ENCODE measurements at regions not wholly inside any gene's neighbourhood (a gene's known extent, or its start where the extent isn't known, plus 50 kb on each side); places are given as distances from the start of the nearest gene placed in this dataset.

DNA sequence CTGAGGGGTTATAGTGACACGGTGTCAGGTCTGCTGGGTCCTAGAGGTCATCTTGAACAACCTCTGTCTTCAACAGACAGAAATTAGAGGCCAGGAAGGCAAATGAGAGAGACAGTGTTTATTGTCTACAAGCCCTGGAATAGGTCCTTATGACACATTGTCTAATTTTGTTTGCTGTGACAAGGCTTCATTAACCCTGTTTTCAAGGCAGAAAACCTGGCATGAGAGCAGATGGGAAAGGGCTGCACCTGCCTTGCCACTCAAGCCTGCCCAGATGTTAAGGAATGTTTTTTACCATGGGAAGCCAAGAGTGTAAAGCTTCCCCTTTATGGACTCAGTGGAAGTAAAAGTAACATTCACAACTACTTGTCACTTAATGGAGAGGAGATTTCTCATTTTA, 275.3 kb downstream of the KCNS3 start:
- H3K4me3 Mint-ChIP-seq, result no peak overlapping the region
- H3K9me3 Mint-ChIP-seq, result no peaks in the 10 kb centered on the region
- H3K4me1 Mint-ChIP-seq (ENCODE audit: low read depth), result no peaks in the 10 kb centered on the region
- no peaks in the 10 kb centered on the region for H3K36me3 Mint-ChIP-seq (ENCODE audit: low read depth)
- H3K27ac Mint-ChIP-seq, result no peak overlapping the region
- H3K27me3 Mint-ChIP-seq, result no peaks in the 10 kb centered on the region

- Mint-ChIP-seq H3K9me3 (no peaks in the 10 kb centered on the region), H3K4me3 (no peak overlapping the region), H3K27me3 (no peaks in the 10 kb centered on the region), H3K27ac (no peak overlapping the region), H3K36me3 (ENCODE audit: low read depth) (no peaks in the 10 kb centered on the region), H3K4me1 (ENCODE audit: low read depth) (no peaks in the 10 kb centered on the region)
Measured at GRCh38 chr2:18151237-18151636, 272.8 kb downstream of the KCNS3 start.

DNA sequence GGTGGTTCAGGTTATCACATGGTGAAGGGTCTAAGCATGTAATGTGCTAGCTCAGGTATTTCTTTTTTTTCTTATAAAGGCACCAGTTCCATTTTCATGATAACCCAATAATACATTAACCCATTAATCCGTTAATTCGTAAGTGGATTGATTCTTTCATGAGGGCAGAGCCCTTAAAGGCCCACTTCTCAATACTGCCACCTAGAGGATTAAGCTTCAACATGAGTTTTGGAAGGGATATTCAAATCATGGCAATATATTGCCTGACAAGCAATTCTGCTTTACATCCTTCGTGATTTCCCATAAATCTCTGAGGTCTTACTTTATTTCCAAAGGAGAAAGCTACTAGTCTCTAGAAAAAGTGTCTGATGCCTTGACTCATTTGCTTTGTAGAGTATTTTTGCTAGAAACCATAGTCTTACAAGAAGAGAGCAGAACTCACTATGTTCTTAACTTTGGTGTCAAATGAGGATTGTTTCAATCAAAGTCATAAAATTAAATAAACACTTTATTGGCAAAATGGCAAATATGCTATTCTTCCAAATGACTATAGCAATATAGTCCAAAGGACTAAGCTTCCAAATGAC, 271.3 kb downstream of the KCNS3 start:
- H3K4me1 Mint-ChIP-seq (ENCODE audit: low read depth), result no peaks in the 10 kb centered on the region
- no peak overlapping the region for H3K4me3 Mint-ChIP-seq
- no peaks in the 10 kb centered on the region for H3K36me3 Mint-ChIP-seq (ENCODE audit: low read depth)
- H3K9me3 Mint-ChIP-seq, result no peaks in the 10 kb centered on the region
- H3K27me3 Mint-ChIP-seq, result no peaks in the 10 kb centered on the region
- H3K27ac Mint-ChIP-seq, result no peak overlapping the region

DNA sequence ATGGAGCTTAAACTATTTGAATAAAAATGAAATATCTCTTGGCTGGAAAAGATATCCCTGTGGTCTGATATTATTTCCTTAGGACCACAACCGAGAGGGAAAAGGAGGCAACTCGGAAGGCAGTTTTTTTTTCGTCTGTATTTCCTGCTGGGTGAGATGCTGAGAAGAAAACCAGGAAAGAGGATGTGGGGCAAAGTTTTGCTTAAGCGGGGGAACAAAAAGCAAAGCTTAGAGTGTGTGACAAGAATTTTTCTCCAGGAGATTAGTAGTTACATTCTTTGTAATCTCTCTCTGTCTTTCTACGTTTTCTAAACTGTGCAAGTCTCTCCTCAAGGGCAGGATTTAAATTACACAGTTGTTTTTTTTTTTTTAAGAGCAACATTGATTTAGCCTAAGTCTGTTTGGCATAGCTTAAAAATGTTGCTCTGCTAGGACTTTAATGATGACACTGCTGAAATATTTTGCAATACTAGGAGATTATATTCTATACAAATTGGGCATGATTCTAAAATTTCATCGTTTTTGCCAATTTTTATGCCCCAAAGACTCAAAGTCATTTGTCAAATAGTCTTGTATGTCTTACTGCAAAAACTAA, 258.5 kb downstream of the KCNS3 start:
- peaks cover 4% of the 10 kb centered on the region for H3K9me3 Mint-ChIP-seq
- no peaks in the 10 kb centered on the region for H3K36me3 Mint-ChIP-seq (ENCODE audit: low read depth)
- peaks cover 4% of the 10 kb centered on the region for H3K4me1 Mint-ChIP-seq (ENCODE audit: low read depth)
- no peak overlapping the region for H3K27ac Mint-ChIP-seq
- H3K4me3 Mint-ChIP-seq, result no peak overlapping the region
- H3K27me3 Mint-ChIP-seq, result no peaks in the 10 kb centered on the region

DNA sequence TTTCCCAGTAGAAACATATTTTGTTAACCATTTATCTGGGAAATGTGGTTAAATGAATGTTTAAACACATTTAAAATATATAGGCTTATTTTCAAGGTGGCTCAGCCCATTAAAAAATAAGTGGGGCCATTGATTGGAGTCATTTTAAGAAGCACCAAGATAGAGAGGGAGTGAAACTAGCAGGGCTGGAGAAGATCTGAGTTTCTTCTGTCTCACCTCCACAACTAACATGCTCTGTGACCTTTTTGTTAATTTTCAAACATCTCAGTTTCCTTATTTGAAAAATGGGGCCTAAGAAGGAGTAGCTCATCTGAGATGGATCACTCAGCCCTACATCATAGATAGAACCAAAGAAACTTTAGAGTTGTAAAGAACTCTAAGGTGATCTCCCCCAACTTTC, 254.8 kb downstream of the KCNS3 start:
- Mint-ChIP-seq H3K4me1 (ENCODE audit: low read depth) (peaks cover 4% of the 10 kb centered on the region), H3K9me3 (no peaks in the 10 kb centered on the region), H3K4me3 (no peak overlapping the region)

GRCh38 chr2:18132697-18133096, 254.2 kb downstream of the KCNS3 start:
- H3K36me3 Mint-ChIP-seq (ENCODE audit: low read depth), result no peaks in the 10 kb centered on the region
- peaks cover 10% of the 10 kb centered on the region for H3K27me3 Mint-ChIP-seq
- no peak overlapping the region for H3K27ac Mint-ChIP-seq
- H3K4me1 Mint-ChIP-seq (ENCODE audit: low read depth), result peaks cover 4% of the 10 kb centered on the region
- no peaks in the 10 kb centered on the region for H3K9me3 Mint-ChIP-seq
- H3K4me3 Mint-ChIP-seq, result no peak overlapping the region

More for the DNA sequence above, 254.8 kb downstream of the KCNS3 start:
- Mint-ChIP-seq H3K36me3 (ENCODE audit: low read depth) (no peaks in the 10 kb centered on the region), H3K27ac (no peak overlapping the region), H3K27me3 (peaks cover 3% of the 10 kb centered on the region)

- Mint-ChIP-seq H3K9me3 (no peaks in the 10 kb centered on the region), H3K4me3 (no peak overlapping the region), H3K36me3 (ENCODE audit: low read depth) (no peaks in the 10 kb centered on the region), H3K4me1 (ENCODE audit: low read depth) (peaks cover 4% of the 10 kb centered on the region), H3K27ac (no peak overlapping the region), H3K27me3 (peaks cover 11% of the 10 kb centered on the region)
Measured at GRCh38 chr2:18131761-18132160, 253.3 kb downstream of the KCNS3 start.

DNA sequence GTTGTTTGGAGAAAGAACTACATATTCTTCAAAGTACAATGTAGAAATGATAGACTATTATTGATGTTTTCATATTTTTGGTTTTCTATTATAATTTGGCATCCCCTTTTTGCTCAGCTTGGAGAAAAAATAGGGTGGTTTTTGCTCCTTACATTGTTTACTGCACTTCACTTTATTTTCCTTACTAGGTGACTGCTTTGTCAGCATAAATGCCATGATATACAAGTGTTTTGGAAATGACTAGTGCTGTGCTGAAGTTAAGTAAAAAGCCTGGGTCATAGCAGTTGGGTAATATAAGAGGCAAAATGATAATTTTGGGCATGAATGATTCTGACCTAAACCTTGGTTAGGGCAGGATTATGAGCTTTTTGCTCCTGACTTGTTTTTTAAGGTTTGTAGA, 250.9 kb downstream of the KCNS3 start:
- H3K27ac Mint-ChIP-seq, result no peak overlapping the region
- no peaks in the 10 kb centered on the region for H3K9me3 Mint-ChIP-seq
- no peak overlapping the region for H3K4me3 Mint-ChIP-seq
- no peaks in the 10 kb centered on the region for H3K36me3 Mint-ChIP-seq (ENCODE audit: low read depth)
- peaks cover 15% of the 10 kb centered on the region for H3K27me3 Mint-ChIP-seq
- H3K4me1 Mint-ChIP-seq (ENCODE audit: low read depth), result peaks cover 4% of the 10 kb centered on the region

DNA sequence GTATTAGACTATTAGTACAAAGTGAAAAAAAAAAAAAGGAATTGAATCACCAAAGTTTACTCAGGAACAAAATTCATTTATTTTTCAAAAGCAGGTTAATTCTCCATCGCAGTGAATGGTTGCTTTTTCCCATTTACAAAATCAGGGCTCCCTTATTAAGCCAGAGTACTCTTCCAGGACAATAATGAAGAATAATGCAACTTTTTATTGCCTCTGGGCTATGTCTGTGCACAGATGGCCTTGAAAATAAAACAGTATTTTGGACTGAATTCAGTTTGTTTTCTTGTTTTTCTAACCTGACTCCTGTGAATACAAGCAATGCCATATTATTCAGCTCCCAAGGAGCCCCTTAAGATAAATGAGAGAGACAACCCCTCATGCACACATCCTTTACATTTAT, 246.8 kb downstream of the KCNS3 start:
- Mint-ChIP-seq H3K4me1 (ENCODE audit: low read depth) (no peaks in the 10 kb centered on the region), H3K36me3 (ENCODE audit: low read depth) (no peaks in the 10 kb centered on the region), H3K9me3 (no peaks in the 10 kb centered on the region), H3K4me3 (no peak overlapping the region), H3K27ac (no peak overlapping the region), H3K27me3 (peaks cover 19% of the 10 kb centered on the region)

DNA sequence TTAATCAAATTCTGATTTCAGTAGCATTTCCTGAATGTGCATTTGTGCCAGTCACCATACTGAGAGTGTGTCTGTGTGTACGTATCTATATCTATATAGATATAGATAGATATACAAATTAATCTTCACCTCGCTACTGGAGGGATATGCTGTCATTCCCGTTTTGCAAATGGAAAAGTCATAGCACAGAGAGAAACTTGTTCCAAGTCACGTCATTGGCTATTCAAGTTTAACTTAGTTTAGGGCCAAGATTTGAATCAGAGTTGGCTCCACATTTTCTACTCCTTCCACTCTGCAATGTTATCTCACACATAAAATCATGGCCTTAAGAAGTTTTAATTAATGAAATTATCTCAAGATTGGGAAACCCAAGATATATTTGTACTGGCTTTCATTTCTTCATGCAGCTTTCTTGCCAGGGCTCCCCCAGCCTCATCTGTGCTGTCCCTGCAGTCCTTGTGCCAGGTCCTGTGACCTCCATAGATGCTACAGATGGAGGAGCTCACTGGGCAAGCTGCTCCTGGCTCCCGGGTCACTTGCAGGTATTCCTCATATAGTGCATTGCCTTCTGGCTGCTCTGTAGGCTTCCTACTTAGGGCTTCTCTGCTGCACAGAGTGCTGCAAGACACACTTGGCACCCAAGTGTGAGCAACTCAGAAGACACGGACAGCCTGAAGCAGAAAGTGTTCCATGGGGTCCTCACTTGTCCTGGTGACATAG, 245.8 kb downstream of the KCNS3 start:
- Mint-ChIP-seq H3K27me3 (peaks cover 24% of the 10 kb centered on the region), H3K4me3 (no peak overlapping the region), H3K36me3 (ENCODE audit: low read depth) (no peaks in the 10 kb centered on the region)

GRCh38 chr2:18123577-18123976, 245.1 kb downstream of the KCNS3 start:
- no peaks in the 10 kb centered on the region for H3K9me3 Mint-ChIP-seq
- peaks cover 23% of the 10 kb centered on the region for H3K27me3 Mint-ChIP-seq
- H3K4me3 Mint-ChIP-seq, result no peak overlapping the region
- H3K36me3 Mint-ChIP-seq (ENCODE audit: low read depth), result no peaks in the 10 kb centered on the region
- H3K4me1 Mint-ChIP-seq (ENCODE audit: low read depth), result no peaks in the 10 kb centered on the region
- H3K27ac Mint-ChIP-seq, result no peak overlapping the region

More for the DNA sequence above, 245.8 kb downstream of the KCNS3 start:
- H3K27ac Mint-ChIP-seq, result no peak overlapping the region
- no peaks in the 10 kb centered on the region for H3K9me3 Mint-ChIP-seq
- H3K4me1 Mint-ChIP-seq (ENCODE audit: low read depth), result no peaks in the 10 kb centered on the region

GRCh38 chr2:18123211-18123570, 244.7 kb downstream of the KCNS3 start:
- Mint-ChIP-seq H3K36me3 (ENCODE audit: low read depth) (no peaks in the 10 kb centered on the region), H3K27ac (no peak overlapping the region), H3K27me3 (peaks cover 19% of the 10 kb centered on the region), H3K4me1 (ENCODE audit: low read depth) (no peaks in the 10 kb centered on the region), H3K4me3 (no peak overlapping the region), H3K9me3 (no peaks in the 10 kb centered on the region)

- Mint-ChIP-seq H3K9me3 (no peaks in the 10 kb centered on the region), H3K27me3 (peaks cover 17% of the 10 kb centered on the region), H3K4me1 (ENCODE audit: low read depth) (no peaks in the 10 kb centered on the region), H3K27ac (no peak overlapping the region), H3K4me3 (no peak overlapping the region), H3K36me3 (ENCODE audit: low read depth) (no peaks in the 10 kb centered on the region)
Measured at GRCh38 chr2:18122544-18123210, 244.2 kb downstream of the KCNS3 start.

GRCh38 chr2:18119883-18120282, 241.4 kb downstream of the KCNS3 start:
- H3K27me3 Mint-ChIP-seq, result peaks cover 12% of the 10 kb centered on the region
- no peak overlapping the region for H3K4me3 Mint-ChIP-seq
- H3K9me3 Mint-ChIP-seq, result no peaks in the 10 kb centered on the region
- H3K4me1 Mint-ChIP-seq (ENCODE audit: low read depth), result no peaks in the 10 kb centered on the region
- H3K27ac Mint-ChIP-seq, result no peak overlapping the region
- H3K36me3 Mint-ChIP-seq (ENCODE audit: low read depth), result no peaks in the 10 kb centered on the region

DNA sequence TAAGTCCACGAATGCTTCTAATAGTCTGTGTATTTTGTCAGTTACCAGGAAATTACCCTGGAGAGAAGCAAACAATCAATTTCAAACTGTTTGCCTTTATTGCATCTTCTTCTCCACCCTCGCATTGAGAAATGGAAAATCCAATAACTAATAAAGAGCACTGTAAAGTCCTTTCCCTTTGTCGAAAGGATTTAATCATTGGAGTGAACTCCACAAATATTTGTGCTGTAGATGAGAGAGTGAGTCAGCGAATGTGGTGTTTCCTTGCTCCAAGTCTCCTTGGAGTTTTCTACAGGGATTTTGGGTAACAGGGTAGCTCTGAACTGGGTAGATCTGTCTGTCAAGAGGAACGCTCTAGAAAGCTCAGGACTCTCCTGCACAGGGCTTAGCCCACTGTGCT, 240.2 kb downstream of the KCNS3 start:
- H3K9me3 Mint-ChIP-seq, result no peaks in the 10 kb centered on the region
- H3K27me3 Mint-ChIP-seq, result peaks cover 12% of the 10 kb centered on the region
- no peak overlapping the region for H3K27ac Mint-ChIP-seq
- H3K4me1 Mint-ChIP-seq (ENCODE audit: low read depth), result no peaks in the 10 kb centered on the region
- no peak overlapping the region for H3K4me3 Mint-ChIP-seq
- H3K36me3 Mint-ChIP-seq (ENCODE audit: low read depth), result no peaks in the 10 kb centered on the region
